GM18517 (cell line): ENCODE measurements at regions not wholly inside any gene's neighbourhood (a gene's known extent, or its start where the extent isn't known, plus 50 kb on each side); places are given as distances from the start of the nearest gene placed in this dataset.
A peak's percentile ranks its signal among the peaks of the same experiment; 100 is the strongest.

Experiments
- ATAC-seq: cut with Tn5 transposase; IDR thresholded peaks from one replicate; pipeline ENCODE4 v1.9.1; 2021; ENCODE audit warnings: mild to moderate bottlenecking, moderate library complexity; ENCODE audit not compliant: unreplicated experiment

GRCh38 chr9:3054017-3054586 lies 210.2 kb upstream of the PUM3 start:
- no peak for ATAC-seq

- no peak for ATAC-seq
Measured at GRCh38 chr9:3049636-3050035, 205.7 kb upstream of the PUM3 start.

- ATAC-seq, result no peak
Measured at GRCh38 chr9:3047912-3048311, 204.0 kb upstream of the PUM3 start.

- ATAC-seq, result no peak
Measured at GRCh38 chr9:3045153-3045552, 201.3 kb upstream of the PUM3 start.

- no peak for ATAC-seq
Measured at GRCh38 chr9:3043369-3043768, 199.5 kb upstream of the PUM3 start.

GRCh38 chr9:3040761-3041160 lies 196.9 kb upstream of the PUM3 start:
- ATAC-seq, result no peak

- ATAC-seq, result no peak
Measured at GRCh38 chr9:3036333-3036700, 192.4 kb upstream of the PUM3 start.

GRCh38 chr9:3035579-3036332 lies 191.9 kb upstream of the PUM3 start:
- no peak for ATAC-seq

- peak; percentile 72 for ATAC-seq
Measured at GRCh38 chr9:3032898-3033297, 189.0 kb upstream of the PUM3 start.

GRCh38 chr9:3028535-3028934 lies 184.6 kb upstream of the PUM3 start:
- no peak for ATAC-seq

GRCh38 chr9:3027210-3027609 lies 183.3 kb upstream of the PUM3 start:
- ATAC-seq, result no peak

- no peak for ATAC-seq
Measured at GRCh38 chr9:3023449-3023848, 179.6 kb upstream of the PUM3 start.

- no peak for ATAC-seq
Measured at GRCh38 chr9:3018691-3019230, 174.9 kb upstream of the PUM3 start.

- ATAC-seq, result no peak
Measured at GRCh38 chr9:3018071-3018470, 174.2 kb upstream of the PUM3 start.

- ATAC-seq, result no peak
Measured at GRCh38 chr9:3014178-3014577, 170.3 kb upstream of the PUM3 start.

GRCh38 chr9:3012842-3013241 lies 168.9 kb upstream of the PUM3 start:
- ATAC-seq, result no peak

GRCh38 chr9:3012245-3012644 lies 168.3 kb upstream of the PUM3 start:
- ATAC-seq, result no peak

- no peak for ATAC-seq
Measured at GRCh38 chr9:3008091-3008490, 164.2 kb upstream of the PUM3 start.

- no peak for ATAC-seq
Measured at GRCh38 chr9:3007326-3007725, 163.4 kb upstream of the PUM3 start.

- no peak for ATAC-seq
Measured at GRCh38 chr9:3006851-3007250, 163.0 kb upstream of the PUM3 start.

GRCh38 chr9:3004572-3004971 lies 160.7 kb upstream of the PUM3 start:
- ATAC-seq, result no peak

- no peak for ATAC-seq
Measured at GRCh38 chr9:3001311-3001710, 157.4 kb upstream of the PUM3 start.

- ATAC-seq, result no peak
Measured at GRCh38 chr9:2992427-2992826, 148.5 kb upstream of the PUM3 start.
